A673 (cell line): ENCODE measurements at regions not wholly inside any gene's neighbourhood (a gene's known extent, or its start where the extent isn't known, plus 50 kb on each side); places are given as distances from the start of the nearest gene placed in this dataset.

ENCODE experiments used
- BruUV-seq: library from RNA; stranded (reverse); fragments of 400-500 nt; replicated peaks from 2 replicates; lab custom pipeline; 2021; lab: Mats Ljungman, UMichigan
- CTCF ChIA-PET: fragments of 300-600 bp; sonication (Branson Sonifier 250); formaldehyde crosslinking; loops from one replicate; lab custom pipeline; 2022; ENCODE audit warnings: antibody characterized with exemption; lab: Charles Lee
- POLR2A ChIA-PET: fragments of 300-600 bp; sonication (Branson Sonifier 250); formaldehyde crosslinking; loops from one replicate; lab custom pipeline; 2022; ENCODE audit warnings: antibody characterized with exemption; ENCODE audit not compliant: low non-redundant PET; lab: Charles Lee
- DNase-seq: peaks from one replicate; pipeline ENCODE4 v3.0.0-alpha.2; 2015; ENCODE audit warnings: low spot score
- H3K27ac ChIP-seq: fragments of 200-600 bp; sonication (generic); 2 replicates; pipeline ENCODE4 v1.5.1; 2016; ENCODE audit warnings: mixed run types, low read depth, mild to moderate bottlenecking, mixed read lengths, antibody characterized with exemption, low read length; ENCODE audit not compliant: poor library complexity, severe bottlenecking
- H3K27me3 ChIP-seq: fragments of 200-600 bp; sonication (generic); replicated peaks from 2 replicates; pipeline ENCODE4 v1.6.1; 2017; ENCODE audit warnings: mixed run types, low read depth, mild to moderate bottlenecking, mixed read lengths, antibody characterized with exemption, low read length; ENCODE audit not compliant: insufficient read depth, poor library complexity
- H3K36me3 ChIP-seq: fragments of 200-600 bp; sonication (generic); 2 replicates; pipeline ENCODE4 v1.6.1; 2016; ENCODE audit warnings: mixed run types, mild to moderate bottlenecking, mixed read lengths, antibody characterized with exemption, low read length; ENCODE audit not compliant: insufficient read depth, poor library complexity, severe bottlenecking
- H3K4me1 ChIP-seq: fragments of 200-600 bp; sonication (generic); 2 replicates; pipeline ENCODE4 v1.6.1; 2017; ENCODE audit warnings: mixed run types, mild to moderate bottlenecking, mixed read lengths, antibody characterized with exemption, low read length; ENCODE audit not compliant: insufficient read depth, poor library complexity, severe bottlenecking
- H3K4me3 ChIP-seq: fragments of 200-600 bp; sonication (generic); 2 replicates; pipeline ENCODE4 v1.5.1; 2016; ENCODE audit warnings: low read depth, mixed run types, mild to moderate bottlenecking, mixed read lengths, low read length; ENCODE audit not compliant: poor library complexity, severe bottlenecking
- H3K9me3 ChIP-seq: fragments of 200-600 bp; sonication (generic); 2 replicates; pipeline ENCODE4 v1.6.1; 2016; ENCODE audit warnings: mixed run types, low read depth, mild to moderate bottlenecking, mixed read lengths, antibody characterized with exemption, low read length; ENCODE audit not compliant: poor library complexity, severe bottlenecking
- CTCF ChIP-seq: fragments of 300-800, 200-600 bp; sonication (generic); conservative IDR thresholded peaks from 2 replicates; pipeline ENCODE4 v1.5.1; 2017; ENCODE audit warnings: low read depth, mild to moderate bottlenecking, antibody characterized with exemption, low read length, moderate library complexity, mixed read lengths
- EZH2 ChIP-seq: fragments of 200-600 bp; sonication (generic); IDR thresholded peaks from 2 replicates; pipeline ENCODE4 v1.6.1; 2017; ENCODE audit warnings: borderline replicate concordance, low read depth, mild to moderate bottlenecking, mixed read lengths, antibody characterized with exemption, low read length; ENCODE audit not compliant: poor library complexity, severe bottlenecking
- intact Hi-C: fragments of 100-400 bp; cut with micrococcal nuclease; formaldehyde crosslinking; loops from one replicate; pipeline ENCODE4 v1.10.0; 2022; ENCODE audit not compliant: unreplicated experiment

- H3K27ac ChIP-seq, result peak overlapping the region; percentile 64
- no peak for TF ChIP-seq EZH2
- TF ChIP-seq CTCF, result no peak
- BruUV-seq, result no TSS peak
- peaks cover 25% of the 10 kb centered on the region for H3K4me1 ChIP-seq
- POLR2A ChIA-PET, result no interaction called here
- H3K4me3 ChIP-seq, result peak overlapping the region; percentile 20
- H3K27me3 ChIP-seq, result no peaks in the 10 kb centered on the region
- DNase-seq, result peak; percentile 77
- CTCF ChIA-PET, result interaction anchor here (0.6 to 1.1 kb wide), 12 partner anchors 9 to 431 kb away, joined by 3 to 9 read pairs (median 4); partner anchors contain the start of genes MND1 and TRIM2
- intact Hi-C loops, result loop anchor here (1.0 to 10.0 kb wide), 5 partner anchors 175 to 609 kb away; no protein-coding TSS in a partner anchor
- no peaks in the 10 kb centered on the region for H3K36me3 ChIP-seq
- H3K9me3 ChIP-seq, result no peaks in the 10 kb centered on the region
Observed at GRCh38 chr4:153143527-153144348, 60.5 kb upstream of the TRIM2 start.

GRCh38 chr4:153146031-153146430 lies 58.2 kb upstream of the TRIM2 start:
- no peaks in the 10 kb centered on the region for H3K27me3 ChIP-seq
- intact Hi-C loops, result loop anchor here (10.0 kb wide), 1 partner anchor 279 kb away; no protein-coding TSS in a partner anchor
- no peaks in the 10 kb centered on the region for H3K9me3 ChIP-seq
- POLR2A ChIA-PET, result no interaction called here
- no TSS peak for BruUV-seq
- TF ChIP-seq EZH2 (no peak), CTCF (no peak)
- H3K4me1 ChIP-seq, result peaks cover 20% of the 10 kb centered on the region
- DNase-seq, result no peak
- H3K27ac ChIP-seq, result no peak overlapping the region
- CTCF ChIA-PET, result interaction anchor here (0.7 to 1.1 kb wide), 2 partner anchors 14 to 436 kb away, joined by 5 read pairs; no protein-coding TSS in a partner anchor
- H3K4me3 ChIP-seq, result no peak overlapping the region
- H3K36me3 ChIP-seq, result no peaks in the 10 kb centered on the region

- intact Hi-C loops, result loop anchor here (10.0 kb wide), 1 partner anchor 278 kb away; no protein-coding TSS in a partner anchor
- TF ChIP-seq EZH2 (no peak), CTCF (no peak)
- BruUV-seq, result no TSS peak
- Histone ChIP-seq H3K27me3 (no peaks in the 10 kb centered on the region), H3K4me3 (no peak overlapping the region), H3K9me3 (no peaks in the 10 kb centered on the region), H3K4me1 (peaks cover 26% of the 10 kb centered on the region), H3K27ac (no peak overlapping the region), H3K36me3 (no peaks in the 10 kb centered on the region)
- ChIA-PET CTCF (interaction anchor here (1.1 kb wide), 1 partner anchor 13 kb away, joined by 5 read pairs; no protein-coding TSS in a partner anchor), POLR2A (no interaction called here)
- no peak for DNase-seq
Observed at GRCh38 chr4:153146961-153147360, 57.3 kb upstream of the TRIM2 start.
